Retina (tissue), 1 donor: ENCODE measurements at regions not wholly inside any gene's neighbourhood (a gene's known extent, or its start where the extent isn't known, plus 50 kb on each side); places are given as distances from the start of the nearest gene placed in this dataset.

Experiments used
- DNase-seq: peaks from one replicate; pipeline ENCODE4 v3.0.0-alpha.2; 2016

- no peak for DNase-seq
These were observed 254.4 kb upstream of the FAT4 start for GRCh38 chr4:125060376-125060775.

- DNase-seq, result no peak
These were observed 265.0 kb upstream of the FAT4 start for GRCh38 chr4:125049711-125050110.

GRCh38 chr4:125045311-125045710, 269.4 kb upstream of the FAT4 start:
- DNase-seq, result no peak

DNA sequence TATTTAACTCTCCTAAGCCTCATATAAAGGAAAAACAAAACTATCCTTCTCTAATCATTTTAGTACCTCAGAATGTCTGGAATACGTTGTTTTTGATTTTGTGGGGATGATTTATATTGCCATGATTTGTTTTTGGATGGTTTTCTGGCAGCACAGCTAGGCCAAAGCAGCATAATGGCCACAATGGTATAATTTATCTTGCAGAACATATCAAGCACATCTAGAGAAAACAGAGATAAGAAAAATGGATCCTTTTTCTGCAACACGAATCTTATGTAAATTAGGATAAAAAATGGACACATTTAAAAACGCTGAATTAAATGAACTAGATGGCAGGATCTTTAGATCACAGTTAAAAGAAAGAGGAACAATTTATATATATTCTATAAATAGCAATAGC, 269.9 kb upstream of the FAT4 start:
- DNase-seq, result no peak

GRCh38 chr4:125043486-125043885, 271.3 kb upstream of the FAT4 start:
- DNase-seq, result no peak

- no peak for DNase-seq
These were observed 272.7 kb upstream of the FAT4 start for GRCh38 chr4:125042041-125042440.

GRCh38 chr4:125041372-125041930, 273.3 kb upstream of the FAT4 start:
- DNase-seq, result no peak

GRCh38 chr4:125039550-125039949, 275.2 kb upstream of the FAT4 start:
- no peak for DNase-seq

- no peak for DNase-seq
These were observed 291.8 kb upstream of the FAT4 start for GRCh38 chr4:125022855-125023501.

GRCh38 chr4:125021189-125021588, 293.6 kb upstream of the FAT4 start:
- DNase-seq, result no peak

DNA sequence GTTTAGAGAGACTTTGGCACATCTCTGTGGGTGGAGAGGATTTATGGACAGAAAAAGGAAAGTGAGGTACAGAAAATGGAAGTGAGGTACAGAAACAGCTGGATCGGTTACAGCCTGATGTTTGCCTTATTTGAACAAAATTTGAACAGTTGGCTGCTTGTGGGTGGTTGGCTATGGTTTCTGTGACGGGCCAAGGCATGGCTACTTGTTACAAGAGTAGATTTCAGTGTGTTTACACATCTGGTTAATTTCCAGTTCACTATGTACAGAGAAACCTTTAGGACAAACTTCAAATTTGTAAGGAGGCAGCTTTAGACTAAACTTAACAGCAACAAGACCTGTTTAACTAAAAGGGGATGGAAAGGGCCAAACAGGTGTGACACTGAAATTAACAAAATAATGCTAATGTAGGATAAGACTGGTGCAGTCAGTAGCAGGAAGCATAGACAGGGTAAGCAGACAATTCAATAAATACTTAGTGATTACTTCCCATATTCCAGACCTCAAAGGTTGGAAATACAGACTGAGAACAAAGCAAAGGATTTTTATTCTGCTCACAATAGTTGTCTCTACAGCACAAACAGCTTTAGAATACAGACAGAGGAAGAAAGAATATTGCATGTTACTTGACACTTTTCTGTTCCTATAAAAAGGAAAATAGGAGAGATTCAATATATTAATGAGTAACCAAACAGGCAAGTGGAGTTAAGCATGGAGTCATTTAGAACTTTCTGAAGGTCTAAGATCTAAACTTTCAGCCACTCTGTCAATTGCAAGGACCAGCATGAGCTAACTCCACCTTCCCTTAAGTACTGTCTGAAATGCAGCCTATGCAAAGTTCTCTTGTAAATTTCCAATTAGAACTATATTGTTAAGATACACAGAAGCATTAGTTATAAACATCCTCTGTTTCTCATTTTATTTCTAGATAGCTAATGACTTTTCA, 294.4 kb upstream of the FAT4 start:
- DNase-seq, result no peak

- DNase-seq, result peak; percentile 50
These were observed 297.9 kb upstream of the FAT4 start for GRCh38 chr4:125016892-125017299.

DNA sequence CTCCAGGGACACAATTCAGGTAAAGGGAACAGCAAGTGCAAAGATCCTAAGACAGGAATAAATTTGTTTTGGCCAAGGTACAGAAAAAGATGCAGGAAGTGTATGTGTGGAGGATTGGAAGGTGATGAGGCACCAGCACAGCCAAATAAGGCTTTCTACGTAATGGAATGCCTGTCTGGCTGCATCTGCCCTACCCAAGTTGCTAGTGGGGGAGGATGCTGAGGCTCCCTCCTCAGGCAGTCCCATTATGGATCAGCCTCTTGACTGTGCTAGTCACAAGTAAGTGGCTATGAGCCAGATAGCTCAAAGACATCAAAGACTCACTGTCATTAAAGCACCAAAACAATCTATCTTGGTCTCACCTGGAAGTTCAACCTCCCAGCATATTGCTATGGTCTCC, 300.9 kb upstream of the FAT4 start:
- DNase-seq, result no peak

DNA sequence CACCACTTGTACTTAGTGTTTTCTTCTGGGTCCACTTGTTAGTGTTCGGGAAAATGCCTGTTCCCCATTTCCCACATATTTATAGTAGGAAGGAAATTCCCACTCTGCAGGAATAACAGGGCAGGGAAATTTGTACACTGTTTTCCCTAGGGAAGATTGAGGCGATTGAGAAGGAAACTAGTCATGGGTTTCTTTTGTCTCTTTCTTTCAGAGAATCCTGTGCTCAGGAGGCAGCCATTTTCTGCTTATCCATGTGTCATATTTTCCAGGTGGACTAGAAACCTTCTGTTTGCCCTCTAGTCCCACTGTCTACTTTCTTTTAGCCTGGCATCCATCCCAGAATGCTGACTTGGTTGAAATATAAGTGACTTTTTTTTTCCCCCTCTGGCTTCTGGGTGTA, 299.1 kb upstream of the ANKRD50 start:
- DNase-seq, result no peak

DNA sequence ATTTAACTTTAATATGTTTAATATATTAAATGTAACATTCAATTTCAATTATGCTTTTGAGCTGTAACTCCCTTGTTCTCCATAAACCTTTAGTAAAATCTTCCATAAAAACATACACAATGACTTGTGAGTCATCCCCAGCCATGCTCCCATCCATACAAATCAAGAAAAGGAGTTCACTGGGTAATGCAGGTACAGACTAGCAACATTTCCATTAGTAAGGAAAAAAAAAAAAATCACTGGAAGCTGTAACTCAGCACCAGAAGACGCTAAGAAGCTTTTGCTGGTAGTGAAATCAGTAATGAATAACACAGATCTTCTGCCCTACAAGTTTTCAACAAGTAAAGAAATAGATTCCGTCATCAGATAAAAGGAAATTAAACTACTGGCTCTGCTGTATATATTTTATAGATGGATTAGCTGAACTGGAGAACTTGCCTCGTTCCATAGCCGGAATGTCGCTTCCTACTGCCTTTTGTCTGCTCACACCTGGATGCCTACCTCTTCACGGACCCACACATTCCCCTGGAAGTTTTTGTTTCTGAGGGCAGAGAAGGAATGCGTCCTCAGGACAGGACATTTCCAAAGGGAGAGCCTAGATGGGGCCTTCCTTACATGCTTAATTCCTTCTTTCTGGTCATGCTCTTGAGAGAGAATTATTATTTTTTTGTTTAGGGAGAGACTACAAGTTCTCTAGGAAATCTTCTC, 298.4 kb upstream of the ANKRD50 start:
- DNase-seq, result no peak

- DNase-seq, result no peak
These were observed 296.1 kb upstream of the ANKRD50 start for GRCh38 chr4:125008676-125009075.

DNA sequence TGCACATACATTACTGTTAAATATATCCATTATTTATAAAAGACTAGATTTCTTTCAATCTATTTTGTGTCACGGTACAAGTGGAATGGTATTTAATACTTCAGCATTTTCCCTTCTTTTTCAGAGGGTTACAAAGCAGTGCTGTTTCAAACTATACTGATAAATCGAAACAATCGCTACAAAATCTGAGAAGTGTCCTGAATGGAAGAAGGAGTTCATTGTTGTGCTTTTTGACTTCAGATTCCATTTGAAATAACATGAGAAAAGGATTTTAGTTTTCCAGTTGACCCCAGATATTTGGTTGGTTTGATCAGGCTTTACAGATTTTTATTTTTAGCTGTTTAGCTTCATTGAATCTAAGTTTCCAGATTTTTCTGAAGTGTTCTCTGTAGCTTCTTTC, 292.1 kb upstream of the ANKRD50 start:
- DNase-seq, result no peak

DNA sequence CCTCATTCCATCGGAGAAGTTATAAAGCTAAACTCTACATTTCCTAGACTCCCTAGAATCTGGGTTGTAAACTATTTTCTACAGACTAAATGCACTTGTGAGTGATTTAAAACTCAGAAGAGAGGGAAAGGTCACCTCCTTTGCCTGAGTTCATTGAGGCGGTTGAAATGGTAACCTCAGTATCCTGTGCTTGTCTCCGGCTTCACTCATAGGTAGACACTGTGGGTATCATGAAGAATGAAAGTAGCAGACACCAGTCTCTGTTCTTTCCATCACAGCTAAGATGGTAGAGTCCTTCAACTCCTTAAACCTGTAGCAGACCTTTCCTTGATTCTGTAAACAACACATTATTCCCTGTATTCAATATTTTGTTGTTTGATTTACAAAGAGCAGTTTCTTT, 291.3 kb upstream of the ANKRD50 start:
- DNase-seq, result no peak

GRCh38 chr4:124997991-124998390, 285.5 kb upstream of the ANKRD50 start:
- no peak for DNase-seq

DNA sequence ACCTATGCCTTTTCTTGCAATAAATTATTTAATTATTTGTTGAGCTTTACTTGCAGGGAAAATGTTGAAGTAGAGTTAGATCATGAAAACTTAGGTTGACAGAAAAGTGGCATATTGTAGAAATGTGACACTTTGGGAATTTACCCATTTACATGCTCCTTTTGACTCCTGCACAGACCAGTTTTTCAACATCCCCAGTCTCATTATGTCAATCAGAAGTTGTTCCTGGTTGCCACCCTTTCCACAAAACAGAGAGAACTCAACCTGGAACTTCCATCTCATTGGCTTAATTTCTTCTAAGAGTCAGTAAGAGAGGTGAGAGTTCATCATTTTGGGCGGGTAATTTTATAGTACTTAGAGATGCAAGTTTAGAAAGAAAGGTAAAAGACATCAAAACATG, 284.6 kb upstream of the ANKRD50 start:
- DNase-seq, result no peak

DNA sequence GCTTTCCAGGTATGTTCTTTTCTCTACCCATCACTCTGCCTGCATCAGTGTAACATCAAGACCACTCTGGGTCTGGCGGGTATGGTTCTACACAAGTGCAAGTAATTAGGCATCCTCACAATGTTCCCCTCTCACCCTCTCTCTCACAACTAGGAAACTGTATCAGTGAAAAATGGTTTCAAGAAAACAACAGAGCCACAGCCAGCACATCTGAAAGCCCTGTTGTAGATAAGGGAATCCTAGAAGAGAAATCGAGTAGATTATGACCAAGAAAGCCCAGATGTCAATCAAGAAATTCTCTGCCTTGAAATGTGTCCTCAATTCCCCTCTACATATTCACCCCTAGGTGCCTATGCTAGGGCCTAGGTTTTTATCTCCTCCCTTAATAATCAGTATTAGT, 281.3 kb upstream of the ANKRD50 start:
- no peak for DNase-seq

- no peak for DNase-seq
These were observed 277.9 kb upstream of the ANKRD50 start for GRCh38 chr4:124990398-124990797.

DNA sequence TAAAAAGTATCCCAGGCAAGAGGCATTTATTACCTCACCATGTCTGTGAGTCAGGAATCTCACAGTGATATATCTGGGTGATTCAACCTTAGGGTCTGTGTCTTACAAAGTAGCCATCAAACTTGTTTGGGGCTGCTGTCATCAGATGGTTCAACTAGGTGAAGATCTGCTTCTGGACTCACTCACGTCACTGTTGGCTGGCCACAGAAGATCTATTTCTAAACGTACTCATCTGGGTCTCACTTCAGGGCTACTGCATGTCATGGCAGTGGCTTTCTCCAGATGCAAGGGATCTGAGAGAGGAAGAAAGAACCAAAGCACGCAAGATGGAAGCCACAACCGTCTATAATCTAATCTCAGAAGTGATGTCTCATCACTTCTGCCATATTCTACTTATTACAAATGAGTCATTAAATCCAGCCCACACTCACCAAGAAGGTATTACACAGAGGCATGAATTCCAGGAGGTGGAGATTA, 267.8 kb upstream of the ANKRD50 start:
- no peak for DNase-seq
